SU-DHL-6 (cell line): ENCODE measurements at regions not wholly inside any gene's neighbourhood (a gene's known extent, or its start where the extent isn't known, plus 50 kb on each side); places are given as distances from the start of the nearest gene placed in this dataset.

Source experiments
- H2AFZ ChIP-seq: fragments of 200-600 bp; sonication (generic); 2 replicates; pipeline ENCODE4 v1.6.1; 2014; ENCODE audit warnings: low read depth, mild to moderate bottlenecking, moderate library complexity, mixed read lengths, antibody characterized with exemption, low read length; ENCODE audit not compliant: severe bottlenecking
- H3F3A ChIP-seq: fragments of 200-600 bp; shearing (Covaris generic); 2 replicates; pipeline ENCODE4 v1.6.0; 2016; ENCODE audit warnings: antibody characterized with exemption, mild to moderate bottlenecking; ENCODE audit not compliant: insufficient read depth
- H3K27ac ChIP-seq: fragments of 200-600 bp; sonication (generic); 2 replicates; pipeline ENCODE4 v1.5.1; 2016; ENCODE audit warnings: low read depth, mild to moderate bottlenecking, low read length, moderate library complexity, mixed read lengths
- H3K27me3 ChIP-seq: fragments of 200-600 bp; sonication (generic), shearing (Covaris generic); 2 replicates; pipeline ENCODE4 v1.6.0; 2014; ENCODE audit warnings: mild to moderate bottlenecking, low read length
- H3K36me3 ChIP-seq: fragments of 200-600 bp; sonication (generic); 2 replicates; pipeline ENCODE4 v1.6.1; 2014; ENCODE audit warnings: mild to moderate bottlenecking, low read length, mixed read lengths
- H3K4me2 ChIP-seq: fragments of 300-600, 200-600 bp; shearing (Covaris generic), sonication (generic); 2 replicates; pipeline ENCODE4 v1.6.0; 2014; ENCODE audit warnings: low read length, low read depth, mild to moderate bottlenecking; ENCODE audit not compliant: poor library complexity, severe bottlenecking
- H3K4me3 ChIP-seq: fragments of 200-600 bp; sonication (generic); 2 replicates; pipeline ENCODE4 v1.5.1; 2014; ENCODE audit warnings: antibody characterized with exemption, low read length, mild to moderate bottlenecking, mixed read lengths; ENCODE audit not compliant: insufficient read depth, poor library complexity, severe bottlenecking
- H3K79me2 ChIP-seq: fragments of 200-600 bp; sonication (generic); 2 replicates; pipeline ENCODE4 v1.6.1; 2014; ENCODE audit warnings: mild to moderate bottlenecking, low read length, moderate library complexity; ENCODE audit not compliant: insufficient read depth
- H3K9ac ChIP-seq: fragments of 200-600 bp; sonication (generic); 2 replicates; pipeline ENCODE4 v1.7.0; 2014; ENCODE audit warnings: mild to moderate bottlenecking, low read length
- H3K9me2 ChIP-seq: fragments of 200-600 bp; sonication (generic); replicated peaks from 2 replicates; pipeline ENCODE4 v1.6.1; 2014; ENCODE audit warnings: low read length; ENCODE audit not compliant: insufficient read depth
- H3K9me3 ChIP-seq: fragments of 200-600 bp; sonication (generic); 2 replicates; pipeline ENCODE4 v1.6.1; 2014; ENCODE audit warnings: low read length, mixed read lengths; ENCODE audit not compliant: insufficient read depth
- H4K20me1 ChIP-seq: fragments of 200-600 bp; sonication (generic); 2 replicates; pipeline ENCODE4 v1.6.1; 2014; ENCODE audit warnings: low read depth, mild to moderate bottlenecking, antibody characterized with exemption, low read length, moderate library complexity, mixed read lengths
- CTCF ChIP-seq: fragments of 200-600 bp; sonication (generic); IDR thresholded peaks from one replicate; pipeline ENCODE4 v1.5.1; 2017; ENCODE audit warnings: antibody characterized with exemption, mild to moderate bottlenecking, low read length, moderate library complexity; ENCODE audit not compliant: insufficient read depth, poor library complexity, severe bottlenecking
- EZH2phosphoT487 ChIP-seq: fragments of 200-600 bp; sonication (generic), shearing (Covaris generic); conservative IDR thresholded peaks from 2 replicates; pipeline ENCODE4 v1.6.1; 2018; ENCODE audit warnings: mild to moderate bottlenecking, antibody characterized with exemption, low read length, moderate library complexity, mixed read lengths

GRCh38 chr9:107198718-107199117 is 84.4 kb upstream of the RAD23B start:
- no peaks in the 10 kb centered on the region for H3K36me3 ChIP-seq
- H3F3A ChIP-seq, result no peaks in the 10 kb centered on the region
- TF ChIP-seq EZH2phosphoT487 (no peak), CTCF (no peak)
- no peak overlapping the region for H3K9ac ChIP-seq
- no peak overlapping the region for H3K4me3 ChIP-seq
- no peaks in the 10 kb centered on the region for H3K9me2 ChIP-seq
- no peak overlapping the region for H2AFZ ChIP-seq
- 0 out of 2 replicates have a peak, but pooled peaks cover 5% of the 10 kb centered on the region for H3K9me3 ChIP-seq
- H3K4me2 ChIP-seq, result no peak overlapping the region
- no peak overlapping the region for H3K27ac ChIP-seq
- H4K20me1 ChIP-seq, result no peaks in the 10 kb centered on the region
- no peaks in the 10 kb centered on the region for H3K27me3 ChIP-seq
- H3K79me2 ChIP-seq, result no peaks in the 10 kb centered on the region

DNA sequence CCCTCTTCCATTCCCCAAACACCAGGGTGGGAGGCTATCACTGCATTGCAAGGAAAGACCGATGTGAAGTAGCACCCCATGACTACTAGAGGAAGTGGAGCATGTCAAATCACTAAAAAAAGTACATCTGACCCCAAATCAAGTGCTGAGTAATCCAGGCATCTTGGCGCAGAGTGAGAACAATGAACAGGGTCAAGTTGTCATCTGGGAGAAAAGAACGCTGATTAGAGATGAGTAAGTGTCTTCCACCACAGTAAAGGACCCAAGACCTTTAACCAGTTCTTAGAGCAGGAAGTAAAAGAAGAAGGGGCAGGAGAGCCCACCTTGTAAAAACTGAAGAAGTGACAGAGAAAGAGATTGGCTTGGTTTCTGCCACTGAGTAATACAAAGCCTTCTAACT is 75.0 kb upstream of the RAD23B start:
- Histone ChIP-seq H3K27ac (no peak overlapping the region), H3K36me3 (no peaks in the 10 kb centered on the region), H3K4me3 (no peak overlapping the region), H3K4me2 (no peak overlapping the region), H3K79me2 (no peaks in the 10 kb centered on the region), H4K20me1 (no peaks in the 10 kb centered on the region), H3F3A (no peaks in the 10 kb centered on the region), H3K9me2 (0 out of 2 replicates have a peak, but pooled peaks cover 4% of the 10 kb centered on the region), H2AFZ (no peak overlapping the region), H3K27me3 (no peaks in the 10 kb centered on the region), H3K9ac (no peak overlapping the region), H3K9me3 (no peaks in the 10 kb centered on the region)
- TF ChIP-seq CTCF, result no peak
- no peak for TF ChIP-seq EZH2phosphoT487

DNA sequence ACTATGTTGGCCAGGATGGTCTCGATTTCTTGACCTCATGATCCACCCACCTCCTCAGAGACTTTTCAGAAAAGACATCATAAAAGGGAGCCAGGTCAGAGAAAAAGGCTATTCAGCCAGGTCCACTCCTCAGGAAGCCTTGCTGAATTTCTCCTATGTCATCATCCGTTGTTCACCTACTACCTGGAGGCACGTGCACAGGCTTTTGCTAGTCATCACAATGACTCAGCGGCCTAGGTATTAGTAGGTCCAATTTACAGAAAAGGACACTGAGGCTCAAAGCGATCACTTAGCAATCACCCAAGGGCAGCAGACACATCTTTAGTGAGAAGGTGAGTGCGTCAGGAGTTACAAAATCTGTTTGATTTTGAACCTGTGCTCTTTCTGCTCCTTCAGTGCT is 72.3 kb upstream of the RAD23B start:
- H2AFZ ChIP-seq, result no peak overlapping the region
- no peaks in the 10 kb centered on the region for H3K79me2 ChIP-seq
- no peak overlapping the region for H3K4me3 ChIP-seq
- no peaks in the 10 kb centered on the region for H3F3A ChIP-seq
- H3K27ac ChIP-seq, result no peak overlapping the region
- no peak overlapping the region for H3K4me2 ChIP-seq
- no peaks in the 10 kb centered on the region for H3K9me2 ChIP-seq
- no peaks in the 10 kb centered on the region for H4K20me1 ChIP-seq
- no peak overlapping the region for H3K9ac ChIP-seq
- no peaks in the 10 kb centered on the region for H3K9me3 ChIP-seq
- no peaks in the 10 kb centered on the region for H3K36me3 ChIP-seq
- TF ChIP-seq EZH2phosphoT487, result no peak
- no peak for TF ChIP-seq CTCF
- no peaks in the 10 kb centered on the region for H3K27me3 ChIP-seq
